OCI-LY7 (cell line): ENCODE measurements at regions not wholly inside any gene's neighbourhood (a gene's known extent, or its start where the extent isn't known, plus 50 kb on each side); places are given as distances from the start of the nearest gene placed in this dataset.
"Not testable (repeated sequence)": the region's sequence is repeated elsewhere in the genome, so short reads cannot be mapped to it uniquely, and the experiment has no call there.

Experiments used
- EZH2phosphoT487 ChIP-seq: fragments of 200-600 bp; sonication (generic); IDR thresholded peaks from 2 replicates; pipeline ENCODE4 v1.6.1; 2018; ENCODE audit warnings: low read depth, borderline replicate concordance, mild to moderate bottlenecking, mixed run types, antibody characterized with exemption, low read length, moderate library complexity, mixed read lengths
- TF ChIP-seq, protein P1 (sequence below): fragments of 200-600 bp; sonication (generic); conservative IDR thresholded peaks from 2 replicates; pipeline ENCODE4 v1.5.1; 2014; ENCODE audit warnings: mild to moderate bottlenecking, antibody characterized with exemption, low read length, moderate library complexity, mixed read lengths

DNA sequence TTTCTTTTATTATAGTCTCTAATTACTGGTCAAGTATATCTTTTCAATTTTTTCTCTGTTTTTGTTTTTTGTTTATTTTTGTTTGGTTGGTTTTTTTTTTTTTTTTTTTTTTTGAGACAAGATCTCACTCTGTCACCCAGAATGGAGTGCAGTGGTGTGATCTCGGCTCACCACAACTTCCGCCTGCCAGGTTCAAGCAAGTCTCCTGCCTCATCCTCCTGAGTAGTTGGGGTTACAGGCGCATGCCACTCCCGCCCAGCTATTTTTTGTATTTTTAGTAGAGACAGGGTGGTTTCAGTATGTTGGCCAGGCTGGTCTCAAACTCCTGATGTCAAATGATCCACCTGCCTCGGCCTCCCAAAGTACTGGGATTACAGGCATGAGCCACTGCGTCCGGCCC, 94.4 kb upstream of the LY86 start:
- TF ChIP-seq, protein P1, sequence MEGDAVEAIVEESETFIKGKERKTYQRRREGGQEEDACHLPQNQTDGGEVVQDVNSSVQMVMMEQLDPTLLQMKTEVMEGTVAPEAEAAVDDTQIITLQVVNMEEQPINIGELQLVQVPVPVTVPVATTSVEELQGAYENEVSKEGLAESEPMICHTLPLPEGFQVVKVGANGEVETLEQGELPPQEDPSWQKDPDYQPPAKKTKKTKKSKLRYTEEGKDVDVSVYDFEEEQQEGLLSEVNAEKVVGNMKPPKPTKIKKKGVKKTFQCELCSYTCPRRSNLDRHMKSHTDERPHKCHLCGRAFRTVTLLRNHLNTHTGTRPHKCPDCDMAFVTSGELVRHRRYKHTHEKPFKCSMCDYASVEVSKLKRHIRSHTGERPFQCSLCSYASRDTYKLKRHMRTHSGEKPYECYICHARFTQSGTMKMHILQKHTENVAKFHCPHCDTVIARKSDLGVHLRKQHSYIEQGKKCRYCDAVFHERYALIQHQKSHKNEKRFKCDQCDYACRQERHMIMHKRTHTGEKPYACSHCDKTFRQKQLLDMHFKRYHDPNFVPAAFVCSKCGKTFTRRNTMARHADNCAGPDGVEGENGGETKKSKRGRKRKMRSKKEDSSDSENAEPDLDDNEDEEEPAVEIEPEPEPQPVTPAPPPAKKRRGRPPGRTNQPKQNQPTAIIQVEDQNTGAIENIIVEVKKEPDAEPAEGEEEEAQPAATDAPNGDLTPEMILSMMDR, result not testable (repeated sequence)
- TF ChIP-seq EZH2phosphoT487, result not testable (repeated sequence)
